Mesothelial cell of epicardium (in vitro differentiated cells): ENCODE measurements at regions not wholly inside any gene's neighbourhood (a gene's known extent, or its start where the extent isn't known, plus 50 kb on each side); places are given as distances from the start of the nearest gene placed in this dataset.

Experiments used
- DNase-seq, 2 experiments: peaks; one replicate each; pipeline ENCODE4 v3.0.0; 2021; ENCODE audit warnings: low spot score in 2 of 2; ENCODE audit not compliant: unreplicated experiment in 2 of 2
- H3K27ac Mint-ChIP-seq: 2 replicates; pipeline ENCODE4 v1.8.0; 2021; ENCODE audit warnings: mixed read lengths
- H3K27me3 Mint-ChIP-seq: 2 replicates; pipeline ENCODE4 v1.8.0; 2021; ENCODE audit warnings: low read depth, mixed read lengths
- H3K36me3 Mint-ChIP-seq: 2 replicates; pipeline ENCODE4 v1.8.0; 2021; ENCODE audit warnings: mixed read lengths
- H3K4me1 Mint-ChIP-seq: 2 replicates; pipeline ENCODE4 v1.8.0; 2021; ENCODE audit warnings: mixed read lengths
- H3K4me3 Mint-ChIP-seq: 2 replicates; pipeline ENCODE4 v1.8.0; 2021; ENCODE audit warnings: mild to moderate bottlenecking, moderate library complexity, mixed read lengths
- H3K9me3 Mint-ChIP-seq: 2 replicates; pipeline ENCODE4 v1.8.0; 2021; ENCODE audit warnings: mixed read lengths
- CTCF ChIP-seq: fragments of 200-600 bp; sonication (generic); IDR thresholded peaks from one replicate; pipeline ENCODE4 v1.5.0; 2021; ENCODE audit warnings: antibody characterized with exemption; ENCODE audit not compliant: unreplicated experiment

GRCh38 chr9:108727580-108728111, 128.1 kb downstream of the ACTL7B start:
- Mint-ChIP-seq H3K4me1 (no peaks in the 10 kb centered on the region), H3K4me3 (no peak overlapping the region), H3K36me3 (no peaks in the 10 kb centered on the region), H3K27ac (no peak overlapping the region), H3K27me3 (no peaks in the 10 kb centered on the region), H3K9me3 (peaks cover 16% of the 10 kb centered on the region)
- TF ChIP-seq CTCF: no peak
- DNase-seq: no peak

- Mint-ChIP-seq H3K27me3 (no peaks in the 10 kb centered on the region), H3K36me3 (no peaks in the 10 kb centered on the region), H3K4me1 (no peaks in the 10 kb centered on the region), H3K27ac (no peak overlapping the region), H3K9me3 (no peaks in the 10 kb centered on the region), H3K4me3 (no peak overlapping the region)
- TF ChIP-seq CTCF: no peak
- no peak for DNase-seq
These were observed 131.1 kb downstream of the ACTL7B start for GRCh38 chr9:108724652-108725051.

- no peak for DNase-seq
- no peak for TF ChIP-seq CTCF
- H3K4me1 Mint-ChIP-seq: no peaks in the 10 kb centered on the region
- H3K4me3 Mint-ChIP-seq: no peak overlapping the region
- H3K36me3 Mint-ChIP-seq: no peaks in the 10 kb centered on the region
- H3K27ac Mint-ChIP-seq: no peak overlapping the region
- H3K9me3 Mint-ChIP-seq: no peaks in the 10 kb centered on the region
- no peaks in the 10 kb centered on the region for H3K27me3 Mint-ChIP-seq
These were observed 131.7 kb downstream of the ACTL7B start for GRCh38 chr9:108724122-108724521.

- no peak for DNase-seq
- H3K4me3 Mint-ChIP-seq: no peak overlapping the region
- no peaks in the 10 kb centered on the region for H3K36me3 Mint-ChIP-seq
- no peaks in the 10 kb centered on the region for H3K27me3 Mint-ChIP-seq
- no peaks in the 10 kb centered on the region for H3K4me1 Mint-ChIP-seq
- no peak for TF ChIP-seq CTCF
- no peak overlapping the region for H3K27ac Mint-ChIP-seq
- H3K9me3 Mint-ChIP-seq: peaks cover 7% of the 10 kb centered on the region
These were observed 133.4 kb downstream of the ACTL7B start for GRCh38 chr9:108722396-108722795.

- no peaks in the 10 kb centered on the region for H3K36me3 Mint-ChIP-seq
- H3K9me3 Mint-ChIP-seq: peaks cover 23% of the 10 kb centered on the region
- H3K4me1 Mint-ChIP-seq: no peaks in the 10 kb centered on the region
- peaks cover 3% of the 10 kb centered on the region for H3K27me3 Mint-ChIP-seq
- DNase-seq: no peak
- no peak overlapping the region for H3K27ac Mint-ChIP-seq
- H3K4me3 Mint-ChIP-seq: no peak overlapping the region
- TF ChIP-seq CTCF: no peak
These were observed 135.6 kb downstream of the ACTL7B start for GRCh38 chr9:108720191-108720642.

- H3K36me3 Mint-ChIP-seq: peaks cover 1% of the 10 kb centered on the region
- no peak for TF ChIP-seq CTCF
- H3K9me3 Mint-ChIP-seq: peaks cover 16% of the 10 kb centered on the region
- H3K27me3 Mint-ChIP-seq: peaks cover 11% of the 10 kb centered on the region
- no peak overlapping the region for H3K27ac Mint-ChIP-seq
- DNase-seq: no peak
- no peak overlapping the region for H3K4me3 Mint-ChIP-seq
- H3K4me1 Mint-ChIP-seq: no peaks in the 10 kb centered on the region
These were observed 145.4 kb downstream of the ACTL7B start for GRCh38 chr9:108710424-108710823.
